ENCODE measurements at regions not wholly inside any gene's neighbourhood (a gene's known extent, or its start where the extent isn't known, plus 50 kb on each side); places are given as distances from the start of the nearest gene placed in this dataset.
"Not testable (repeated sequence)": the region's sequence is repeated elsewhere in the genome, so short reads cannot be mapped to it uniquely, and the experiment has no call there.

DNA sequence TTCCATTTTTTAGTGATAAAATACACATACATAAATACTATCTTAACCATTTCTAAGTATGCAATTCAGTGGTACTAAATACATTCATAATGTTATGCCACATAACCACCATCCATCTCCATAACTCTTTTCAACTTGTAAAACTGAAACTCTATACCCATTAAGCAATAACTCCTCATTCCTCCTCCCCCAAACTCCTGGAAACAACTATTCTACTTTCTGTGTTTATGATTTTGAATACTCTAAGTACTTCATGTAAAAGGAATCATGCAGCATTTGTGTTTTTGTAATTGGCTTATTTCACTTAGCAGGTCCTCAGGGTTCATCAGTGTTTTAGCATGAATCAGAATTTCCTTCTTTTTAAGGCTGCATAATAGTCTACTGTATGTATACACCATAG lies 131.8 kb downstream of the TES start:
- DNase-seq = no peak

DNA sequence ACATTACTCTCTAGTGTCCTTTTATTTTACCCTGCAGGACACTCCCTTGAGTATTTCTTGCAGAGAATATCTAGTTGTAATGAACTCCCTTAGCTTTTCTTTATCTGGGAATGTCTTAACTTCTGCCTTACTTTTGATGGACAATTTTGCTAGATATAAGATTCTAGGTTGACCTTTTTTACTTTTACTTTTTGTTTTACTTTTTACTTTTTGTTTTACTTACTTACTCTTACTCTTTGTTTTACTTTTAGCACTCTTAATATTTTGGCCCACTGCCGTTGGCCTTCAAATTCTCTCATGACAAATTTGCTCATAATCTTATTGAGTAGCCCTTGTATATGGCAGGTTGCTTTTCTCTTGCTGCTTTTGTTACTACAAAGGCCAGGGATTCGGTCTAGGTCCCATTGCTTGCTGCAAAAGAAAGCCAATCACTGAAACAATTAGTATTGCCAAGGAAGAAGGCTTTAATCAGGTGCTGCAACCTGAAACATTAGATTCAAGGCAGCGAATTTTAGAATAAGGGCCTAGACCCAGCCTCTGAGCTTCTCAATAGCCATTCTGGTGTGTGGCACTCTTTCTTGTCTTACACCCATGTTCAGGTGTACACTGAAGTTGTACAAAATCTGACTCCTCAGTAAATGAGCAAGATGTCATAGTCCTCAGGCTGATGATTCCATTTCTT lies 137.0 kb downstream of the TES start:
- DNase-seq = no peak

DNA sequence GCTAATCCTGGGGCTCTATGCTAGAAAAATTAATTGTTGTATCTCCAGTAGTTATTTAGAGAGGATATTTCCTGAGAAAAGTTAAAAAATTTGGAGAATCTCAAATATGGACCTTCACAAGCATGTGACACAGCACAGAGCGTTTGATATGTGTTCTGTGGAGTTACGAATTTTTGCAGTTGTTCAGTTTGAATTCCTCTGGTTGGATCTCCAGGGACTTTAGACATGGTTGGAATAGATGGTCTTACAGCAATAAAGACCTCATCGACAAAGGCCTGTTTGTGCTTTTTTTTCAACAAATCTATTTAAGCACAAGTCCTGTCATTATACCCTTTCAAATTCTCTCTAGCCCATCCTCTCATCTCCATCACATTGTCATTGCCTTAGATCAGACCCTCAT lies 138.0 kb downstream of the TES start:
- DNase-seq = no peak

DNA sequence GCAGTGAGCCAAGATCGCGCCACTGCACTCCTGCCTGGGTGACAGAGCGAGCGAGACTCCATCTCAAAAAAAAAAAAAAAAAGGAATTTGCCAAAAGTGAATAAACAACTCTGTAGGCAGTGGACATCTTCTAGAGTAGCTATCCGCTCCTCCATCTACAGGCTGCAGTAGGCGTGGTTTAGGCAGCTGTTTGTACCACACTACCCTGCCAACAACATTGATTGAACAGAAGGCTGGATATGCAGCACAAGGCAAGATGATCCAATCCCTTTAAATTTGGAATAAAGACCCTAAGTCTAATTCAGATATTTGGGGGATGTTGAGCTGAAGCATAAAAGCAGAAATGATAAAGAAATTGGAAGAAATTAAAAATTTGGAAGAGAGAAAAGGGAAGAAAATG lies 141.6 kb downstream of the TES start:
- DNase-seq = no peak

DNA sequence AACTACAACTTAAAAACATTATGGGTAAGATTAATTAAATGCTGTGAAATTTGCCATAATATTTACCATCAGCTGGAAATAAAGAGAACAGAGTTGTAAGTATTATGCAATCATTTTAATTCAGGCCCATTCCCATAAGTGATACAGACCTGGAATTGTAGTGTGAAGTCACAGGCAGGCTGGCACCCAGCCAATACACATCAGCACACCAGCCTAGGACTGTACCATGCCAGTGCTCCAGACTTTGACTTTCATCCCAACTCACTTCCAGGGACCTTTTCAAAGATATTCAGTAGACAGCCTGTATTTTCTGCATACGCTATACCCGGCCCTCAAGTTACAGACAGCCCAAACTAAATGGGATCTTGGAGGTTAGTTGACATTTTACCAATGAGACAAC lies 143.3 kb downstream of the TES start:
- DNase-seq = no peak

DNA sequence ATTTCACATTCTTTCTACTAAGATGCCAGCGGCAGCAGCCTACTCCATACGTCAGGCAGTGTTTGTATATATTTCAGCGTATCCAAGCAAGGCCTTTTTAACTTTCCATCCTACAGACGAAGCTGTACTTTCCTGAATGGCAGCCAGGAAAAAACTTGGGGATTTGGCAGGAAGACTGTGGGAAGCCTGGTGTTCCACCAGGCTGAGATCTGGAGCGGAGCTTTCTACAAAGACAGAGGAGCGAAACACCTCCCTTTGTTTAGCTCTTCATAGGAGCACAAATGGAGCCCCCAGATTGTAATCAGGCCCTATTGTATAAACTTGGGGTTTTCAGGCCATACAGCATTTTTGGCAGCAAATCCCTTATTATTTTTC lies 143.8 kb downstream of the TES start:
- DNase-seq = no peak

DNA sequence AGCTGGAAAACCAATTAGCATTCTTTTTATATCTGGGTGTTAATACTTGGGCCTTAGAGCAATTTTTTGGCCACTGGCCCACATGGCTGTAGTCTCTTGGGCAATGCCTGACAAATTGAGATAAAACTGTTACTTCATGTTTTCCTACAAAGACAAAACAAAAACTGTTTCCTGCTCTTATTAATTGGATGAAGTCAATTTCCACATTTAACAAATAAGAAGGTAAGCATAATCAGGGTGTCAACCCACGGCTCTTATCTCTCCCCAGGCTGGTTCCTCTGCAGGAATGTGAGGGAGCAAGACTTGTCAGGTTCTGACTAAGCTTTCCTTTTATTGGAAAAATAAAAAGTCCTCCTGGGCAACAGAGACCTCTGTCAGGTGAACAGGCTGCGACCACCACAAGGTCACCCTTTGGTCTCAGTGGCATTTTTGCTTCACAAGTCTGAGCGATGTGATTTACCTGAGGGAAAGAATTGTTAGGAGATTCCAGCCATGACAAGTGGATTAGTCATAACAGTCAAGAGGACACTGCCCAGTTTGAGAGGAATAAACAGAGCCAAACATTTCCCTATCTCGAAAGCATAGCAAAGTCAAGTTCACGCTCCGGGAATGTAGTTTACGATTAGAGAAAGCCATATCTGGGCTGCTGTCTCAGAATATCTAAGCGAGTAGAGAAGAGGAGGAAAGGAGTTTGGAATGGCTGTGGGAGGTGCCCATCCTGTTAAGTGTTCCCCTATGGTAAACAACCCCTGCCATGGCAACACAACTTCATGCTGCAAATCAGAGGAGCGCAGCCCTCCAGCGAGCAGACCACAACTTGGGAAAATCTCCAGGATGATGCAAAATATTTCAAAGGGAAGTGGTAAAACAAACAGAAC lies 144.4 kb downstream of the TES start:
- no peak for DNase-seq

DNA sequence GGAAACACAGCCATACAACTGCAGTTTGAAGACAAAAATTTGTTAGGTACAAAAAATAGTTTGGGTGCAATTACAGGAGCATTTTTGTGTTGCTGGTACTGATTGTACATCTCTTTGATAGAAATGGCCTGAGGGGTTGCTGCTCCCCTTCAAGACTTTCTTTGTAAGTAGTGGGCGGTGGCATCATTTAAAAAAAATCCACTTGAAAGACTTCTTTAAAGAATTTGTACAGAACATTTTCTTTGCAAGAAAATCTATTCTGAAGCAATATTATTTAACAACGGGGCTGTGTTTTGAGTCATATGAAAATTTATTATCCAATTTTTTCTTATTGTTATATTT lies 144.1 kb upstream of the CAV2 start:
- DNase-seq = no peak

DNA sequence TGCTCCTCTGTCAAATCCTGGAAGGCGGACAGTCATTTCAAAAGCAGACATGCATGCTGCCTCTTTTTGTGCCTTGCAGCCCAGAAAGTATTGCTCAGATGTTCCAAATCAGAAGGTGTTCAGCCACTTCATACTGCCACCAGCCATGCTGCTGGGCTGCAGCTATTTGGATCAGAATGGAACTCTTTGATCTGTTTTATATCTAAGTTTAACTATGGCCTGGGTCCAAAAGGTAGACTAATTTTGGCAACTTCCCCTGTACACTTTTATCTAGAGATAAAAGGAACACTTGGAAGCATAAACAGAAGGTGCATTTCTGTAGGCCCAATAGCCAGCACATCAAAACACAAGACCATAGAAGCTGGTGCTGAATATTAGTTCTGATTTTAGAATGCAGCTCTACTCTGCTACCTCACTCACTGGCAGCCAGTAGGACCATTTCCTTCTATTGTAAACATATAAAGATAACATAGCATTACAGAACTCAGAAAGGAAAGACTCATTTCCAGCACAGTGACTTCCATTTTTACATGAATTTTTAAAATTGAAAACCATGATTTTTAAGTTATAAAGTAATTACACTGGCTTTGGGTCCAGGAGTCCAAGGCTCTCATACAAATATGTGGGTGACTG lies 143.1 kb upstream of the CAV2 start:
- no peak for DNase-seq

DNA sequence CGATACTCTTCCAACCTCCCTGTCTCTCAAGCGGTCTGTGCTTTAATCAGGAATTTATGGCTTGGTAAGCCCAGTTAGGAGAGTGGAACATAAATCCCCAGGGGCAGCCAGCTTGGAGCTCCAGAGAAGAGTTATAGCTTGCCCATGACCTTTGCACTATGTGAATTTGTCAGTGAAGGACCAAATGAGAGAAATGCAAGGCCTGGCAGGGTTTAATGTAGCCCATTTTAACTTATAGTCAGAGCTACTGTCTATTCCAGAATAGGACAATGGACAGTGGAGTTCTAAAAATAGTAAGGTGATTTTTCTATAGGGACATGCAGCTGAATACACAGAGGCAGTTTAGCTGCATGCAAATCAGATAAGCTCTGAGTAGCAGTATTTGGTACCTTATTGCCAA lies 142.6 kb upstream of the CAV2 start:
- no peak for DNase-seq

DNA sequence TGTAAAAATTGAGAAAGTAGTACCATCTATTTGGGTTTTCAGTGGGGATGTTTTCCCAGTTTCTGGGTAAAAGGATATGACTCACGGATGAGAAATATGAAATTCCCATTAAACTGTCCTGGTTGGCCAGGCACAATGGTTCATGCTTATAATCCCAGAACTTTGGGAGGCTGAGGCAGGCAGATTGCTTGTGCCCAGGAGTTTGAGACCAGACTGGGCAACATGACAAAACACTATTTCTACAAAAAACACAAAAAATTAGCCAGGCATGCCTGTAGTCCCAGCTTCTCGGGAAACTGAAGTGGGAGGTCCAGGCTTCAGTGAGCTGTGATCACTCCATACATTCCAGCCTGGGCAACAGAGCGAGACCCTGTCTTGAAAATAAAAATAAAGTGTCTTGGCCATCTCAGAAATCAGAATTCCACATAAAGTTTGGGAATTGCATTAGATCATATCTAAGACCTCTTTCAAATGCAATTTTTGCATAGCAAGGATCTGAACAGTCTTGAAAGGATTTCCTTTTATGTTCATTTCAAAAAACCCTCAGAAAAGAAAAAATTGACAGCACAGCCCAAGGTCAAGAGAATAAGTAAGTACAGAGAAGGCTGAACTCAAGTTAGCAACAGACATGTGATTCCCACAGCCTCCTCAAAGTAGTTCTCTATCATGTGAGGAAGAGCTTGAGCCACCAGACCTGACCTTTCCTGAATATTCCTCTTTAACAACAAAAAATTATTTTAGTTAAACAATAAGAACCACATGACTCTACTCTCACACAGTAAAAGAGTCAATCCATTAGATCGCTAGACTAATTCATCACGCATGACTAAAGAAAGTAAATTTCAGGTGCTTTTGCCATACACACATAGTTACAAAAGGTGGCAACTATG lies 141.5 kb upstream of the CAV2 start:
- no peak for DNase-seq

DNA sequence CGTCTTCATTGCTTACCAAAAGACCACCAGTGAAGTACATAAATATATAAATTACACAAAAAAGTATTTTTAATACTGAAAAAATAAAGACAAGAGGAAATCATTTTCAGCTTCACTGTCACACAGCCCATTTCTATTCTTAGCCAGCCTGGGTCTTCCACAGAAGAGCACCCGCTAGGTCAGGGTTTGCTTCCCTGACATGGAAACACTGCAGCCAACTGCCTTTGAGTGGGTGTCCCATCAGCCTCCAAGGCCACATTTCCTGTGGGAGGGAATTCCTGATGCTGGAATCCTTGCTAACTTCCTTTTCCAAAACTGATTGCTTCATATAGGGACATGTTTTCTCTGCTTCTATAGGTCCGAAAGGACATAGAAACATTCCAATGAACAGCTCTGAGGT lies 137.8 kb upstream of the CAV2 start:
- no peak for DNase-seq

DNA sequence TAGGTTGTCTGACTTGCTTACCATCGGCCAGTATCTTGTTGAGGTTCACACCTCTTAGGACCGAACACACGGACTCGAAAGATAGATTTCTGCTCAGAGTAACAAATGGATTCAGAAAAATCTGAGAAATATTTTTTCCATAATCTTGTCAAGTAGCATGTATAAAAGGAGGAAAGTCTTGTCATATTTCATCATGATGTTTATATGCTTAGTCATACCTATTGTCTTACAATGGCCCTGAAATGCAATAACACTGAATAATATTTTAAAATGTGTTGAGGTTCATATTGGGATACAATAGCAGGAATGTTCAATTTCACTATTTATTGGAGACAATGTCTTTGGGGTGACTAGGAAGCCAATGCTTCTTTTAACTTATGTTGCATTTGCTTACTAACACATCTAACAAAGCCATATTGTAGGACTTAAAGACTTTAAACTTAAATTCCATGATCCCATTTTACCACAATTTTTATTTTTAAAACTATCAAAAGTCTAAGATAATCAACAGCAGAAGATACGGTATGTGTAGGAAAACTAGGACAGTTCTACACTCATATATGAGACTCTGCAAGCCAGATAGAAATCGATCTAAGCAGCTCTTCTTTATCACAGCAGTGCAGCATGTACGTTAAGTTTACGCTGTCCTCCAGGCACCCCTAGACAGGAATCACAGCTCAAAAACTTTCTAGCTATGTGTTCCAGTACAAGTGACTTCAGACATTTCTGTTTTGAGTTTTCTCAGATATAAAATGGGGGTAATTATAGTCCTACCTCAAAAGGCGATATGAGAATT lies 135.7 kb upstream of the CAV2 start:
- DNase-seq = no peak

DNA sequence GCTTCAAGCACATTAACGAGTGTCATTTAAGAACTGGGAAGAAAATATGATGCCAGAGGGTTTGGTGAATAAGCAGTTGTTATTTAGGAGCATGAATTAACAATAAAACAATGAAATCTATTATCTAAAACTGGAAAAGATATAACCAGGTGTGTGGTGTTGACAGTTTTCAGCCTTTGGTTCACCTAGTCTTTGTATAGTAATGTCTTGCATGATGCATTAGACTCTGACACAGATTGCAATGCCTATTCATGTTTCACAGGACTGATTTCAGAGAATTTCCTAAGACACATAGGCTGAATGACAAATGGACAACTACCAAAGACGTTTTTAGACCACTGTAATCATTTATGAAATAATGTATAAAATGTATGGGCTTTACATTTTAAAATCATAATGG lies 135.1 kb upstream of the CAV2 start:
- DNase-seq = no peak

DNA sequence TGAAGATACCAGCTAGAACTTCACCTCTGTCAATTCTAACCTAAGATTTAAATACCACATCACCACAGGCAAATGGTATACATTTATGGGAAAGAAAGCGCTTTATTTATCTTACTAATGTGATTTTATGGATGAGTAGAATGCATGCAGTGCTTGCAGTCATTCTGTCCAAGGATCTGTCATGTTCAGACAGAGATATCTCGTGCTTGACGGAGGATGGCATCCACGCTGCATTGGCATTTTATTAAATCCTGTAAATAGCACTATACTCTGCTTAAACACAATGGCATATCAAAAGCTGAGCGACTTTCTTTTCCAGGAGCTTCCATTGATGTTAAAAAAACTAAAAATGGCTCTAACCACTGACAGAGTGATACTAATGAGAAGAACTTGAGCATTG lies 133.7 kb upstream of the CAV2 start:
- DNase-seq = no peak

DNA sequence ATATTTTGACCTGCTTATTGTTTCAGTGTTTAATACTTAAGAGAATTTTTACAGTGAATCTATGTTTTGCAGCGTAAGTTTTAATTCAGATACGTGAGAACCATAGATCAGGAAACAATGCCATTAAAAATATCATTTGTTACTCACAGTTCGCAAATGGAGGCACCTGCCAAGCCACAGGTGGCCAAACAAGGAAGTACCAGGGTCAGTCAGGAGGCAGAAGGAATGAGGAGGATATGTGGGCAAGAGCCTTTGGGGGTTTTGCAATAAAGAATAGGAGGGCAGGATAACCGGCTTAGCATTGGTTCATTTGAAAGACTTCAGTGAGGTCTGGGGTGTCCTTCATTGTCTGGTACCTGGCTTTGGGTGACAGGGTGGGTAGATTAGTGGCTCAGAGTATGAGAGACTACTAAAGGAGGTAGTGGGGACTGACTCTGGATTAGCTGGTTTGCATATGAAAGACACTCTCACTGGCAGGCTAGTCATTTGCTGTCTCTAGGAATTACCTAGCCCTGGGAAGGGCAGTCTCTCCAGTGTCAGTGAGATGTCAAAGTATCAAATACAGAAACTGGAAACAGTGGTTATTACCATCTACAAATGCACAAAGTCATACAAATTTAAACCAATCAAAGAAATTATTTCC lies 132.2 kb upstream of the CAV2 start:
- no peak for DNase-seq

DNA sequence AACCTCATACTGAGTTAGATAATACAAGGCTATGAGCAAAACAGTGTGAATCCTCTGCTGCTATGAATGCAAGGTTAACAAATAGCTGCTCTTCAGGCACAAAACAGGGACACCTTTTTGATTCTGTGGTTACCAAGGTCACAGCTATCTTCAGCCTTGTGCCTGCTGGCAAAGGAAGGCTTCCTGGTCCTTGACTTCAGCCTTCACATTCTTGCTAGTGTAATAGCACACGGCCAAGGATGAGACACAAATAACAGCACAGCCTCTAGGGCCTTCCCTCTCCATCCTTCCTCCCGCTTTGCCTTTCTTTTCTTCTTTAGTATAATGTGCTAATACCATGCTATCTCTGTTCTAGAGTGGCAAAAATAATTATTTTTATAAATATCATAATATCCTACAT lies 130.6 kb upstream of the CAV2 start:
- DNase-seq = no peak

DNA sequence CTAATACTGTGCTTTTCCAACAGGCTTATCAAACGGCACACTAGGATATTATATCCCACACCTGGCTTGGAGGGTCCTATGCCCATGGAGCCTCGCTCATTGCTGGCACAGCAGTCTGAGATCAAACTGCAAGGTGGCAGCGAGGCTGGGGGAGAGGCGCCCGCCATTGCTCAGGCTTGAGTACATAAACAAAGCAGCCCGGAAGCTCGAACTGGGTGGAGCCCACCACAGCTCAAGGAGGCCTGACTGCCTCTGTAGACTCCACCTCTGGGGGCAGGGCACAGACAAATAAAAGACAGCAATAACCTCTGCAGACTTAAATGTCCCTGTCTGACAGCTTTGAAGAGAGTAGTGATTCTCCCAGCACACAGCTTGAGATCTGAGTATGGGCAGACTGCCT lies 128.0 kb upstream of the CAV2 start:
- DNase-seq = not testable (repeated sequence)

DNA sequence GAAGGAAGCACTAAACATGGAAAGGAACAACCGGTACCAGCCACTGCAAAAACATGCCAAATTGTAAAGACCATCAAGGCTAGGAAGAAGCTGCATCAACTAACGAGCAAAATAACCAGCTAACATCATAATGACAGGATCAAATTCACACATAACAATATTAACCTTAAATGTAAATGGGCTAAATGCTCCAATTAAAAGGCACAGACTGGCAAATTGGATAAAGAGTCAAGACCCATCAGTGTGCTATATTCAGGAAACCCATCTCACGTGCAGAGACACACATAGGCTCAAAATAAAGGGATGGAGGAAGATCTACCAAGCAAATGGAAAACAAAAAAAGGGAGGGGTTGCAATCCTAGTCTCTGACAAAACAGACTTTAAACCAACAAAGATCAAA lies 126.3 kb upstream of the CAV2 start:
- not testable (repeated sequence) for DNase-seq

DNA sequence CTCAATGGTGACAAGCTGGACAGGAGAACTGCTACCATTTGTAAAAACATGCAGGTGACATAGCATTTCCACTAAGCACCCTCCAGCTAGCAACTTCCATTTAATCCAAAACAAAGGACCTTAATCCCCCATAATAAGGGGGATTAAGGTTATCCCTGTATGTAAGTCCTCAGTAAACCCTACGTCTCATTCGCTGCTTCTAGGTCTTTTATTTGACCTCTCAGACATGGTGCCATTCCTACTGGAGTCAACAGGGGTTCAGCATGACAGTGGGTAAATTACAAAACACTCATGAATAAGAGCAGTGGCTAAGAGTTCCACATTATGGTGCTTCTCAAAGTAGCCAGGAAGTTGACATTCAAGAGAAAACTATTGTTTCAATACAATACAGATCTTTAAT lies 121.8 kb upstream of the CAV2 start:
- DNase-seq = peak; percentile 83

DNA sequence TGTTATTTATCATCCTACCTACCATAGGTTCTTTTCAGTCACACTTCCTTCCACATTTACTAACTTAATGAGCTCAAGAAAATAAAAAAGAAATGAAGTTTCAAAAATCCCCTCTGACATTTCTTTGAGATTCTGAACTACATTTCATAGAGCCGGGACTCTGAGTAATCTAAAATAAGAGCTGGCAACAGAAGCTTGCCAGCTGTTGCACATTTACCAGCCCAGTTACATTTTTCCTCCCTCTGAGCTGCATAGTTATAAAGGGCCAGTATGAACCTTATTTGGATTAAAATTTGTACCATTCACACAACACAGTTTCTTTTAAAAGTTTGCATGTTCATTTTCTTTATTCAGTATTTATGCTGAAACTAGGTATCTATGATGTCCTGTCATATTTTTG lies 119.5 kb upstream of the CAV2 start:
- no peak for DNase-seq

DNA sequence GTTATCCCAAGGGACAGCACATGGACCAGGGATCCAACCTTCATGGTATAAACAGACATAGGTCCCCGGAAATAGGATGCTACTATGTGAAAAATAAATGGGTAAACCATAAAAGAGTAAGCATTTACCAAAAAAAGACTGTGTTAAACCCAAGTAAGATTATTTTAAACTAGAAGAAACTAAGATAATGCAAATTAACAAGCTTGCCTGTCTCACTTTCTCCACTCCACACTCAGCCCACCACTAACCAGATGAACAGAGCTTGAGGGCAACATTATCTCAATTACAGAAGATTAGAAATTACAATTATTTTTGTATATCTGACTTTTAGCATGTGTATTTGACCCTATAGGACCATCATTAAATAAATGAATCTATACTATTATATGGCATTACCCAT lies 117.2 kb upstream of the CAV2 start:
- DNase-seq = no peak
